ENCODE measurements at regions not wholly inside any gene's neighbourhood (a gene's known extent, or its start where the extent isn't known, plus 50 kb on each side); places are given as distances from the start of the nearest gene placed in this dataset.

GRCh38 chr17:68657576-68657975 is 56.4 kb upstream of the FAM20A start:
- Histone ChIP-seq H3K4me1 (ENCODE audit: control insufficient read depth in 5 of 5, insufficient read depth in 5 of 5, low read length in 5 of 5) (no peaks in the 10 kb centered on the region), H3K27ac (ENCODE audit: low read depth, low read length) (no peak overlapping the region), H3K9ac (ENCODE audit: low read length in 5 of 5) (no peak overlapping the region), H3K4me3 (ENCODE audit: low read depth in 1 of 5, low read length in 5 of 5) (no peak overlapping the region), H3K27me3 (ENCODE audit: control insufficient read depth in 5 of 5, insufficient read depth in 4 of 5, low read length in 5 of 5) (no peaks in the 10 kb centered on the region), H3K9me3 (ENCODE audit: control insufficient read depth in 5 of 5, low read length in 5 of 5) (no peaks in the 10 kb centered on the region), H3K36me3 (ENCODE audit: control insufficient read depth in 5 of 5, insufficient read depth in 5 of 5, low read length in 5 of 5) (no peaks in the 10 kb centered on the region)

DNA sequence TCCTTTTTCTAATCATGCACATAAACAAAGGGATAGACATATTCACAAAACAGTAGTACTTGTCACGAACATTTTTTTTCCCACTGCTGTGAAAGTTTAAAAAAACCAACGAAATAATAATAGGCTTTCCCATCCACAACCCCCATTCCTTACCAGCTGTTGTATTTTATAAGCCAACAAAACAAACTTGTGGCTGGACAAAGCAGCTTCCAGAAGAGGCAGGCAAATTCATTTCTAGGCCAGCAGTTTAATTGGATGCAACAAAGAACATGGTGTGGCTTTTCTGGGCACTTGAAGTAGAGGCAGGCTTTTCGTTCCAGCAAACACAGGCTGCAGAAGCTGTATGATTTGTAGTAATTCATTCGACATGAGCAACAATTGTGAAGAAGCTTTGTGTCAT is 56.0 kb upstream of the FAM20A start:
- H3K27ac ChIP-seq (ENCODE audit: low read depth, low read length), result no peak overlapping the region
- no peaks in the 10 kb centered on the region for H3K27me3 ChIP-seq (ENCODE audit: control insufficient read depth in 5 of 5, insufficient read depth in 4 of 5, low read length in 5 of 5)
- H3K9me3 ChIP-seq (ENCODE audit: control insufficient read depth in 5 of 5, low read length in 5 of 5), result no peaks in the 10 kb centered on the region
- H3K4me3 ChIP-seq (ENCODE audit: low read depth in 1 of 5, low read length in 5 of 5), result no peak overlapping the region
- no peaks in the 10 kb centered on the region for H3K4me1 ChIP-seq (ENCODE audit: control insufficient read depth in 5 of 5, insufficient read depth in 5 of 5, low read length in 5 of 5)
- H3K36me3 ChIP-seq (ENCODE audit: control insufficient read depth in 5 of 5, insufficient read depth in 5 of 5, low read length in 5 of 5), result no peaks in the 10 kb centered on the region
- H3K9ac ChIP-seq (ENCODE audit: low read length in 5 of 5), result no peak overlapping the region

GRCh38 chr17:68656666-68657065 is 55.5 kb upstream of the FAM20A start:
- Histone ChIP-seq H3K36me3 (ENCODE audit: control insufficient read depth in 5 of 5, insufficient read depth in 5 of 5, low read length in 5 of 5) (no peaks in the 10 kb centered on the region), H3K4me1 (ENCODE audit: control insufficient read depth in 5 of 5, insufficient read depth in 5 of 5, low read length in 5 of 5) (no peaks in the 10 kb centered on the region), H3K9ac (ENCODE audit: low read length in 5 of 5) (no peak overlapping the region), H3K27ac (ENCODE audit: low read depth, low read length) (no peak overlapping the region), H3K4me3 (ENCODE audit: low read depth in 1 of 5, low read length in 5 of 5) (no peak overlapping the region), H3K9me3 (ENCODE audit: control insufficient read depth in 5 of 5, low read length in 5 of 5) (no peaks in the 10 kb centered on the region), H3K27me3 (ENCODE audit: control insufficient read depth in 5 of 5, insufficient read depth in 4 of 5, low read length in 5 of 5) (no peaks in the 10 kb centered on the region)

All from subcutaneous abdominal adipose tissue (tissue), 5 donors.